ENCODE measurements at regions not wholly inside any gene's neighbourhood (a gene's known extent, or its start where the extent isn't known, plus 50 kb on each side); places are given as distances from the start of the nearest gene placed in this dataset.

DNA sequence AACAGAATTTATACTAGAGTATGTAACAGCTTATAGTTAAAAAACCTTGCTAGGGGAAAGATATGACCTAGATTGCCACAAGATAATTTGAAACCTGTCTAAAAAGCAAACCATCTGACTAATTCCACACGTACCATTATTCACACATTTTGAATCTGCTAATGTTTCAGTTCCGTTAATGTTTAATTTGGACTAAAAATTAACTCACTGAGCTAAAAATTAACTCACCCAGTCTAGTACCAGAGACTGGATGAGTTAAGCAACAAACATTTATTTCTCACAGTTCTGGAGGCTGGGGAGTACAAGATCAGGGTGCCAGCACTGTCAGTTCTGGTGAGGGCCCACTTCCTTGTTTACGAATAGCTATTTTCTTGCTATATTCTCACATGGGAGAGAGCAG, 231.5 kb upstream of the DIAPH2 start:
- TF ChIP-seq, protein P1, sequence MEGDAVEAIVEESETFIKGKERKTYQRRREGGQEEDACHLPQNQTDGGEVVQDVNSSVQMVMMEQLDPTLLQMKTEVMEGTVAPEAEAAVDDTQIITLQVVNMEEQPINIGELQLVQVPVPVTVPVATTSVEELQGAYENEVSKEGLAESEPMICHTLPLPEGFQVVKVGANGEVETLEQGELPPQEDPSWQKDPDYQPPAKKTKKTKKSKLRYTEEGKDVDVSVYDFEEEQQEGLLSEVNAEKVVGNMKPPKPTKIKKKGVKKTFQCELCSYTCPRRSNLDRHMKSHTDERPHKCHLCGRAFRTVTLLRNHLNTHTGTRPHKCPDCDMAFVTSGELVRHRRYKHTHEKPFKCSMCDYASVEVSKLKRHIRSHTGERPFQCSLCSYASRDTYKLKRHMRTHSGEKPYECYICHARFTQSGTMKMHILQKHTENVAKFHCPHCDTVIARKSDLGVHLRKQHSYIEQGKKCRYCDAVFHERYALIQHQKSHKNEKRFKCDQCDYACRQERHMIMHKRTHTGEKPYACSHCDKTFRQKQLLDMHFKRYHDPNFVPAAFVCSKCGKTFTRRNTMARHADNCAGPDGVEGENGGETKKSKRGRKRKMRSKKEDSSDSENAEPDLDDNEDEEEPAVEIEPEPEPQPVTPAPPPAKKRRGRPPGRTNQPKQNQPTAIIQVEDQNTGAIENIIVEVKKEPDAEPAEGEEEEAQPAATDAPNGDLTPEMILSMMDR (IDR thresholded peaks at IDR 0.05; ENCODE audit: unreplicated experiment) = no peak
- H3K36me3 Mint-ChIP-seq (ENCODE audit: insufficient read depth) = no peaks in the 10 kb centered on the region
- no peaks in the 10 kb centered on the region for H3K27me3 Mint-ChIP-seq
- H3K9me3 Mint-ChIP-seq (ENCODE audit: low read depth) = peaks cover 3% of the 10 kb centered on the region
- no peak overlapping the region for H3K4me3 Mint-ChIP-seq (ENCODE audit: low read depth)
- no peak for DNase-seq (ENCODE audit: low spot score, unreplicated experiment)
- peaks cover 4% of the 10 kb centered on the region for H3K4me1 Mint-ChIP-seq (ENCODE audit: low read depth)
- H3K27ac Mint-ChIP-seq = peak overlapping the region; percentile 45

DNA sequence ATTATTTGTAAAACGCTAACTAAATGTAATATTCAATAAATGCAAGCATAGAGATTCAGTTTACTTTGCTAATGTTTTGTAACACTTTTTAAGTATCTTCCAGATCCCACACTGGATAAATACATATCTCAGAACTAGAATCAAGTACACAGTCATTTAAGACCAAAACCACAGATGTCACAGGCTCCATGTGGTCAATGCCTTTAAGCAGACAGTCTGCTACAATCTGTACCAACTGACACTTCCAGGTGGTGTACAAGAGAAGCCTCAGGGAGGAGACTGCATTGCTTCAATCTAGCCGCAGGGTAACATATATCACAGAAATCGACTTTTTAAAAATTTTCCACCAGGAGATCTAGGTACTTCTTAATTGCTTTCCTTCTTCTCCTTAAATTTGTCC, 229.6 kb upstream of the DIAPH2 start:
- no peak overlapping the region for H3K27ac Mint-ChIP-seq
- H3K4me3 Mint-ChIP-seq (ENCODE audit: low read depth) = no peak overlapping the region
- peaks cover 4% of the 10 kb centered on the region for H3K4me1 Mint-ChIP-seq (ENCODE audit: low read depth)
- TF ChIP-seq, protein P1 (IDR thresholded peaks at IDR 0.05; ENCODE audit: unreplicated experiment) = no peak
- no peak for DNase-seq (ENCODE audit: low spot score, unreplicated experiment)
- peaks cover 3% of the 10 kb centered on the region for H3K9me3 Mint-ChIP-seq (ENCODE audit: low read depth)
- H3K27me3 Mint-ChIP-seq = no peaks in the 10 kb centered on the region
- H3K36me3 Mint-ChIP-seq (ENCODE audit: insufficient read depth) = no peaks in the 10 kb centered on the region

DNA sequence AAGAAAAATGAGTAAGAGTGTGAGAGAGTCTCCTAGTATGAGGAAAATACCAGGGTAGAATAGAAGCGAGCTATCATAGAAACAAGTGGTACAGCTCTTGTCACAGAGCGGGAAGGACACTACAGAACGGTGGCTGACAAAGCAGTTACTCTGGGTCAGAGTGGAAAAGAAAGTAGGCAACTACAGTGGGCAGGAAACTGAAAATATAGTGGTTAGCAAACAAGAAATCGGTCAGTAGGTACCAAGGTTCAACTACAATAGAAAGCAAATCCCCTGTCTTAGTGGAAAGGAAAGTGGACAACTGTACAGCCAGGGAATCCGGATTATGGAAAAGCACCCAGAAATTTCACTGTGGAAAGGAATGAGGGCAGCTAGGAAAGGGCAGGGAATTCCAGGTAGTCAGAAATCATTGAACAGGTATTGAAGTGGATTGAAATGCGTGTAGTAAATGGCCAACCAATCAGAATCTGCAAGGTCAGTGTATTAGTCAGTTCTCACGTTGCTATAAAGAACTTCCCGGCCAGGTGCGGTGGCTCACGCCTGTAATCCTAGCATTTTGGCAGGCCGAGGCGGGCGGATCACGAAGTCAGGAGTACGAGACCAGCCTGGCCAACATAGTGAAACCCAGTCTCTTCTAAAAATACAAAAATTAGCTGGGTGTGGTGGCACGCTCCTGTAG, 219.6 kb upstream of the DIAPH2 start:
- DNase-seq (ENCODE audit: low spot score, unreplicated experiment) = no peak
- Mint-ChIP-seq H3K27me3 (no peaks in the 10 kb centered on the region), H3K36me3 (ENCODE audit: insufficient read depth) (no peaks in the 10 kb centered on the region), H3K4me1 (ENCODE audit: low read depth) (no peaks in the 10 kb centered on the region), H3K27ac (no peak overlapping the region), H3K4me3 (ENCODE audit: low read depth) (no peak overlapping the region), H3K9me3 (ENCODE audit: low read depth) (no peaks in the 10 kb centered on the region)
- TF ChIP-seq, protein P1 (IDR thresholded peaks at IDR 0.05; ENCODE audit: unreplicated experiment) = no peak

DNA sequence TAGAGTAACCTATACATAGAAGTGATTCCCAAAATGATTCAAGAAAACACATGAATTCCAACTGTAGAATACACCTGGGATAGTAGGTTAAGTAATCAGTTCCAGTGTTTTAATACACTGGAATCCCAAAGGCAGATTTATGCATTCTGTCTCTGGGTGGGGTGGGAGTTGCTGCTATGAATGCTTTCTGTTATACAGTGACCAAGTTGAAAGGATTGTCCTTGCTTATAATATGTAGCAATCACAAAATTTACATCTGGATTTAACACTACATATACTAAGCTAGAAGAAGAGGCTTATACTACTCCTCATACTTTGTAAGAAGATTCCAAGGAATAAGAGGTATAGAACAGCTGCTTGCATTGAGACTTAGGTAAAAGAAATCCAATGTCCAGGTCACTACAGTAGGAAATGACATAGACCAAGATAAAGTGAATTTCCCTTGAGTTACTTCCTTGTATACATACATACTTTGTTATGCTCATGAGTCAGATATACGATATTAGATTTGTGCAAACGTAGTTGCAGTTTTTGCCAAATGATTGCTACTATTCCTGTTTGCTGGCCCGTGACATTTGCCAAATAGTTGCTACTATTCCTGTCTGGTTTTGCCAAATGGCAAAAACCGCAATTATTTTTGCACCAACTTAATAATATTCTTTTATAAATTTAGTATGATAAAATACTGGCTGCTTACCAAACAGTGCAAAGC, 210.5 kb upstream of the DIAPH2 start:
- no peak overlapping the region for H3K4me3 Mint-ChIP-seq (ENCODE audit: low read depth)
- DNase-seq (ENCODE audit: low spot score, unreplicated experiment) = no peak
- H3K4me1 Mint-ChIP-seq (ENCODE audit: low read depth) = no peaks in the 10 kb centered on the region
- H3K27me3 Mint-ChIP-seq = no peaks in the 10 kb centered on the region
- no peaks in the 10 kb centered on the region for H3K9me3 Mint-ChIP-seq (ENCODE audit: low read depth)
- H3K27ac Mint-ChIP-seq = no peak overlapping the region
- TF ChIP-seq, protein P1 (IDR thresholded peaks at IDR 0.05; ENCODE audit: unreplicated experiment) = no peak
- no peaks in the 10 kb centered on the region for H3K36me3 Mint-ChIP-seq (ENCODE audit: insufficient read depth)

DNA sequence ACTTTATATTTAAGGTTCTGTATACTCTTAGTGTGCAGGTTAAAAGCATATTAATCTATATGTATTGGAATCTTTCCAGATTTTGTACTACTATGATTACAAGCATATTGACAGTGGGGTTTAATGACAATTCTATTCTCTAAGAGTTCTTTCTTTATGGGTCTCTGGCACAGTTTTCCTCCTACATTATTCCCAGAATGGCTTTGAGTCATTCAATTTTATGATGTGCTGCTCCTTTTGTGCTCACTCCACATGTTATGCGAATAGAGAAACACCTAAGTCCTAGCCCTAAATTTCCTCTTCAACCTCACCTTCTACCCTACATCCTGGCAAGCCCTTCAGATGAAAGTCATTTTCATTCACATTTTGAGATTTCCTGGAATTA, 209.9 kb upstream of the DIAPH2 start:
- H3K27me3 Mint-ChIP-seq = no peaks in the 10 kb centered on the region
- H3K4me3 Mint-ChIP-seq (ENCODE audit: low read depth) = no peak overlapping the region
- H3K4me1 Mint-ChIP-seq (ENCODE audit: low read depth) = no peaks in the 10 kb centered on the region
- H3K36me3 Mint-ChIP-seq (ENCODE audit: insufficient read depth) = no peaks in the 10 kb centered on the region
- H3K27ac Mint-ChIP-seq = no peak overlapping the region
- TF ChIP-seq, protein P1 (IDR thresholded peaks at IDR 0.05; ENCODE audit: unreplicated experiment) = no peak
- H3K9me3 Mint-ChIP-seq (ENCODE audit: low read depth) = no peaks in the 10 kb centered on the region
- DNase-seq (ENCODE audit: low spot score, unreplicated experiment) = no peak

All from progenitor cell of endocrine pancreas (in vitro differentiated cells).